PC-3 (cell line): ENCODE measurements at regions not wholly inside any gene's neighbourhood (a gene's known extent, or its start where the extent isn't known, plus 50 kb on each side); places are given as distances from the start of the nearest gene placed in this dataset.

Experiments used
- ATAC-seq: fragments of 200-7000 bp; cut with Tn5 transposase; 2 replicates; pipeline ENCODE4 v1.9.1; 2020; ENCODE audit warnings: mild to moderate bottlenecking, moderate library complexity
- BruUV-seq: library from RNA; stranded (reverse); fragments of 400-500 nt; replicated peaks from 2 replicates; lab custom pipeline; 2021; lab: Mats Ljungman, UMichigan
- CTCF ChIA-PET: fragments of 300-600 bp; sonication (Branson Sonifier 250); formaldehyde crosslinking; loops from one replicate; lab custom pipeline; 2022; ENCODE audit warnings: antibody characterized with exemption; lab: Charles Lee
- POLR2A ChIA-PET: fragments of 300-600 bp; sonication (Branson Sonifier 250); formaldehyde crosslinking; loops from one replicate; lab custom pipeline; 2022; ENCODE audit warnings: antibody characterized with exemption; ENCODE audit not compliant: unreplicated experiment; lab: Charles Lee
- DNase-seq: peaks from one replicate; pipeline ENCODE4 v3.0.0-alpha.2; 2015
- H2AFZ ChIP-seq: fragments of 300-600 bp; sonication (generic); 2 replicates; pipeline ENCODE4 v1.6.0; 2016; ENCODE audit warnings: antibody characterized with exemption, low read length
- H3F3A ChIP-seq: fragments of 300-600 bp; sonication (generic); one replicate; pipeline ENCODE4 v1.6.0; 2017; ENCODE audit warnings: antibody characterized with exemption, low read length, control low read depth, mild to moderate bottlenecking; ENCODE audit not compliant: unreplicated experiment
- H3K27ac ChIP-seq: fragments of 300-600 bp; sonication (generic); 2 replicates; pipeline ENCODE4 v1.5.1; 2016; ENCODE audit warnings: mild to moderate bottlenecking, low read length
- H3K27me3 ChIP-seq: fragments of 300-600 bp; sonication (generic); 2 replicates; pipeline ENCODE4 v1.6.1; 2016; ENCODE audit warnings: low read length, mixed read lengths
- H3K36me3 ChIP-seq: fragments of 300-600 bp; sonication (generic); 2 replicates; pipeline ENCODE4 v1.6.1; 2016; ENCODE audit warnings: low read depth, mixed run types, low read length, mixed read lengths
- H3K4me1 ChIP-seq: fragments of 300-600 bp; sonication (generic); 2 replicates; pipeline ENCODE4 v1.5.1; 2016; ENCODE audit warnings: low read length; ENCODE audit not compliant: insufficient read depth
- H3K4me2 ChIP-seq: fragments of 300-600 bp; sonication (generic); 2 replicates; pipeline ENCODE4 v1.6.0; 2016; ENCODE audit warnings: low read length
- H3K4me3 ChIP-seq: fragments of 300-600 bp; sonication (generic); 2 replicates; pipeline ENCODE4 v1.5.1; 2016; ENCODE audit warnings: mild to moderate bottlenecking, low read length, mixed read lengths
- H3K79me2 ChIP-seq: fragments of 300-600 bp; sonication (generic); 2 replicates; pipeline ENCODE4 v1.6.1; 2017; ENCODE audit warnings: low read length, mixed read lengths
- H3K9ac ChIP-seq: fragments of 300-600 bp; sonication (generic); 2 replicates; pipeline ENCODE4 v1.6.0; 2016; ENCODE audit warnings: mild to moderate bottlenecking, low read length
- H3K9me2 ChIP-seq: fragments of 300-600 bp; sonication (generic); replicated peaks from 2 replicates; pipeline ENCODE4 v1.6.1; 2016; ENCODE audit warnings: mixed run types, low read length, mixed read lengths
- H3K9me3 ChIP-seq: fragments of 300-600 bp; sonication (generic); 2 replicates; pipeline ENCODE4 v1.6.1; 2016; ENCODE audit warnings: low read length, mixed read lengths
- H4K20me1 ChIP-seq: fragments of 300-600 bp; sonication (generic); 2 replicates; pipeline ENCODE4 v1.6.1; 2016; ENCODE audit warnings: low read length, mixed read lengths
- CTCF ChIP-seq: fragments of 300-600 bp; sonication (generic); conservative IDR thresholded peaks from 2 replicates; pipeline ENCODE4 v1.5.1; 2017; ENCODE audit warnings: antibody characterized with exemption, low read depth, mild to moderate bottlenecking, low read length
- EZH2 ChIP-seq: fragments of 300-600 bp; sonication (generic); IDR thresholded peaks from one replicate; pipeline ENCODE4 v1.6.1; 2017; ENCODE audit warnings: antibody characterized with exemption, mild to moderate bottlenecking, low read length; ENCODE audit not compliant: unreplicated experiment
- EZH2phosphoT487 ChIP-seq: fragments of 300-600 bp; sonication (generic); IDR thresholded peaks from 2 replicates; pipeline ENCODE4 v1.6.1; 2018; ENCODE audit warnings: mild to moderate bottlenecking, antibody characterized with exemption, low read length, borderline replicate concordance
- intact Hi-C: fragments of 100-400 bp; cut with micrococcal nuclease; formaldehyde crosslinking; loops from 2 replicates; pipeline ENCODE4 v1.9.0; 2023

DNA sequence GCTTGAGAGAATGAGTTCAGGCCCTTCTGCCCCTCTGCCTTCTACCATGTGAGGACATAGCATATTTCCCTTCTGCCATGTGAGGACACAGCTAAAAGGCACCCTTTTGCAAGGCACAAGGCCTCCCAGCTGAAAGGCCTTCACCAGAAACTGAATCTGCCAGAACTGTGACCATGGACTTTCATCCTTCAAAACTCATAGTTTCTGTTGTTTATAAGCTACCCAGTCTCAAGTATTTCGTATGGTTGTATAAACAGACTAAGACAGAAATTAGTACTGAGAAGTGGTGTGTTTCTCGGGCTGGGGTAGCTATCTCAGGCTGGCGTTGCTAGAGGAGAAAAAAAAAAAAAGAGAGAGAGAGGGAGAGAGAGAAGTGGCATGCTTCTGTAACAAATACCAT is 368.6 kb downstream of the DMRTA1 start:
- no peak overlapping the region for H3K9ac ChIP-seq
- H3K79me2 ChIP-seq, result no peaks in the 10 kb centered on the region
- H3K9me3 ChIP-seq, result no peaks in the 10 kb centered on the region
- no TSS peak for BruUV-seq
- ChIA-PET POLR2A (no interaction called here), CTCF (no interaction called here)
- no peaks in the 10 kb centered on the region for H3K27me3 ChIP-seq
- no peaks in the 10 kb centered on the region for H4K20me1 ChIP-seq
- DNase-seq, result no peak
- no peak overlapping the region for H2AFZ ChIP-seq
- ATAC-seq, result no peak
- no peaks in the 10 kb centered on the region for H3K9me2 ChIP-seq
- no peaks in the 10 kb centered on the region for H3K4me1 ChIP-seq
- H3F3A ChIP-seq, result no peaks in the 10 kb centered on the region
- intact Hi-C loops, result no loop called here
- H3K4me3 ChIP-seq, result no peak overlapping the region
- H3K36me3 ChIP-seq, result no peaks in the 10 kb centered on the region
- H3K4me2 ChIP-seq, result no peak overlapping the region
- H3K27ac ChIP-seq, result no peak overlapping the region
- TF ChIP-seq EZH2, result no peak
- no peak for TF ChIP-seq EZH2phosphoT487
- no peak for TF ChIP-seq CTCF

DNA sequence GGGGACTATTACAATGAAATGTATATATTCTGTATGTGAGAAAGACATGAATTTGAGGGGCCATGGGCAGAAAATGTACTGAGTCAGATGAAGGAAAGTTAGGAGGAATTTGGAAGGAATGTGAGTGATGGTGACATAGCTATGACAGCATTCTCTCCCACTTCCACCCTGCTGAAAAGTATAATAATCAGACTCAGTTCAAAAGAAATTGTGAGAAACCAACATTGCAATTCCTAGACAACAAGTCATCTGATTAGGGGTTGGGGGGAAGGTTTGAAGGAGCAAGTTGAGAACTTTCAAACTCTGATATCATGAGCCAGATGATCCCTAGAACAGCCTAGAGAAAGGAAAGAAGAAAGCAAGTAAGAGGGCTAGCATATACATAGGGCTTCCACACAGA is 370.6 kb downstream of the DMRTA1 start:
- no peaks in the 10 kb centered on the region for H3K9me3 ChIP-seq
- H3K4me1 ChIP-seq, result no peaks in the 10 kb centered on the region
- H3K4me3 ChIP-seq, result no peak overlapping the region
- no peak overlapping the region for H3K9ac ChIP-seq
- no peaks in the 10 kb centered on the region for H4K20me1 ChIP-seq
- H3K9me2 ChIP-seq, result no peaks in the 10 kb centered on the region
- no peaks in the 10 kb centered on the region for H3F3A ChIP-seq
- H3K4me2 ChIP-seq, result no peak overlapping the region
- no TSS peak for BruUV-seq
- no peaks in the 10 kb centered on the region for H3K27me3 ChIP-seq
- intact Hi-C loops, result no loop called here
- H3K36me3 ChIP-seq, result no peaks in the 10 kb centered on the region
- CTCF ChIA-PET, result no interaction called here
- H3K79me2 ChIP-seq, result no peaks in the 10 kb centered on the region
- no peak overlapping the region for H3K27ac ChIP-seq
- ATAC-seq (no peak), DNase-seq (peak; percentile 22)
- H2AFZ ChIP-seq, result no peak overlapping the region
- TF ChIP-seq EZH2 (no peak), CTCF (no peak), EZH2phosphoT487 (no peak)
- POLR2A ChIA-PET, result no interaction called here

DNA sequence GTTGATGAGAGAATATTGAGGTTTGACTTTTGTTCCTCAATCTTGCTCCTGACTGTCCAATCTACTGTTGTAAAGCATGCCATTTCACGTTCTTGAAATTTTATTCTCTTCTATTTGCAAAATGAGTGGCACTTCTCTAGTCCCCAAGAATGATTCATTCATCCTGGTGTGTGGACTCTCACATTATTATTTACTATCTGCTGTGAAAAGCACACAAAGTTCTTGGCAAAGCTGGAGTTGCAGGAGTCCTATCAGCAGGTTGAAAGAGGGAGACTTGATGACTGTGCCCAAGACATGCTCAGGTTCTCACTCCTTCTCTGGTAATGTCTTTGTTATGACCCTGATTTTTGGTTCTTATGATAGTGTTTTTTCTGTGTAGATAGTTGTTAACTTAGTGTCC is 382.6 kb downstream of the DMRTA1 start:
- Histone ChIP-seq H3K27ac (no peak overlapping the region), H3K4me3 (no peak overlapping the region), H3K27me3 (no peaks in the 10 kb centered on the region), H3K9me2 (no peaks in the 10 kb centered on the region), H3K4me1 (no peaks in the 10 kb centered on the region), H3K9ac (no peak overlapping the region), H3K4me2 (no peak overlapping the region), H2AFZ (no peak overlapping the region), H3K79me2 (no peaks in the 10 kb centered on the region), H3K36me3 (no peaks in the 10 kb centered on the region), H3F3A (no peaks in the 10 kb centered on the region), H3K9me3 (no peaks in the 10 kb centered on the region), H4K20me1 (no peaks in the 10 kb centered on the region)
- ChIA-PET CTCF (no interaction called here), POLR2A (no interaction called here)
- no TSS peak for BruUV-seq
- TF ChIP-seq CTCF (no peak), EZH2phosphoT487 (no peak), EZH2 (no peak)
- ATAC-seq (peak; percentile 96), DNase-seq (peak; percentile 58)
- intact Hi-C loops, result loop anchor here (10.0 kb wide), 1 partner anchor 256 kb away; no protein-coding TSS in a partner anchor
